Amniotic stem cell (primary cell): ENCODE measurements at regions not wholly inside any gene's neighbourhood (a gene's known extent, or its start where the extent isn't known, plus 50 kb on each side); places are given as distances from the start of the nearest gene placed in this dataset.
A peak's percentile ranks its signal among the peaks of the same experiment; 100 is the strongest.
"Not testable (repeated sequence)": the region's sequence is repeated elsewhere in the genome, so short reads cannot be mapped to it uniquely, and the experiment has no call there.

Experiments
- DNase-seq: peaks from one replicate; lab custom pipeline; 2025; lab: John Stamatoyannopoulos, UW

- DNase-seq: no peak
These were observed 170.5 kb downstream of the SEPTIN7 start for GRCh38 chr7:35971133-35971891.

GRCh38 chr7:35975851-35976454 lies 175.1 kb downstream of the SEPTIN7 start:
- DNase-seq: no peak

GRCh38 chr7:35978816-35979640 lies 174.0 kb upstream of the EEPD1 start:
- not testable (repeated sequence) for DNase-seq

GRCh38 chr7:35982600-35982999 lies 170.5 kb upstream of the EEPD1 start:
- no peak for DNase-seq

GRCh38 chr7:35983626-35984025 lies 169.4 kb upstream of the EEPD1 start:
- no peak for DNase-seq

GRCh38 chr7:35985126-35985754 lies 167.8 kb upstream of the EEPD1 start:
- peak; percentile 59 for DNase-seq

GRCh38 chr7:35987016-35987415 lies 166.0 kb upstream of the EEPD1 start:
- DNase-seq: no peak

- no peak for DNase-seq
These were observed 164.9 kb upstream of the EEPD1 start for GRCh38 chr7:35988105-35988504.

GRCh38 chr7:35988818-35989217 lies 164.2 kb upstream of the EEPD1 start:
- DNase-seq: no peak

- DNase-seq: no peak
These were observed 161.4 kb upstream of the EEPD1 start for GRCh38 chr7:35991511-35992232.

GRCh38 chr7:35992436-35992835 lies 160.6 kb upstream of the EEPD1 start:
- DNase-seq: no peak

- no peak for DNase-seq
These were observed 159.9 kb upstream of the EEPD1 start for GRCh38 chr7:35993113-35993512.

GRCh38 chr7:35993676-35994606 lies 159.1 kb upstream of the EEPD1 start:
- DNase-seq: no peak

- DNase-seq: no peak
These were observed 157.7 kb upstream of the EEPD1 start for GRCh38 chr7:35995334-35995733.

GRCh38 chr7:35998481-35998880 lies 154.6 kb upstream of the EEPD1 start:
- DNase-seq: no peak

- DNase-seq: no peak
These were observed 151.5 kb upstream of the EEPD1 start for GRCh38 chr7:36001546-36001945.

GRCh38 chr7:36002900-36003299 lies 150.2 kb upstream of the EEPD1 start:
- no peak for DNase-seq

- DNase-seq: no peak
These were observed 149.7 kb upstream of the EEPD1 start for GRCh38 chr7:36003343-36003742.

- no peak for DNase-seq
These were observed 147.8 kb upstream of the EEPD1 start for GRCh38 chr7:36005293-36005692.

GRCh38 chr7:36005876-36006275 lies 147.2 kb upstream of the EEPD1 start:
- no peak for DNase-seq
